Liver (tissue), 3 donors: ENCODE measurements at regions not wholly inside any gene's neighbourhood (a gene's known extent, or its start where the extent isn't known, plus 50 kb on each side); places are given as distances from the start of the nearest gene placed in this dataset.

Experiments
- GABPA ChIP-seq, 2 donors: IDR thresholded peaks in 1 of 2; conservative IDR thresholded peaks in 1 of 2; 2 replicates each; pipeline ENCODE4 v1.6.1; 2016; ENCODE audit warnings: antibody characterized with exemption in 2 of 2, mild to moderate bottlenecking in 1 of 2, moderate library complexity in 1 of 2
- JUND ChIP-seq, 2 donors: IDR thresholded peaks; 2 replicates each; pipeline ENCODE4 v1.6.1; 2016; ENCODE audit warnings: antibody characterized with exemption in 2 of 2
- TF ChIP-seq, protein P1 (sequence below): fragments of 150-350 bp; IDR thresholded peaks from 2 replicates; pipeline ENCODE4 v1.5.1; 2017; ENCODE audit warnings: improper control_type of control experiment, low read depth, low read length; ENCODE audit not compliant: missing input control
- donor health status: healthy.
- donor health status: healthy.

DNA sequence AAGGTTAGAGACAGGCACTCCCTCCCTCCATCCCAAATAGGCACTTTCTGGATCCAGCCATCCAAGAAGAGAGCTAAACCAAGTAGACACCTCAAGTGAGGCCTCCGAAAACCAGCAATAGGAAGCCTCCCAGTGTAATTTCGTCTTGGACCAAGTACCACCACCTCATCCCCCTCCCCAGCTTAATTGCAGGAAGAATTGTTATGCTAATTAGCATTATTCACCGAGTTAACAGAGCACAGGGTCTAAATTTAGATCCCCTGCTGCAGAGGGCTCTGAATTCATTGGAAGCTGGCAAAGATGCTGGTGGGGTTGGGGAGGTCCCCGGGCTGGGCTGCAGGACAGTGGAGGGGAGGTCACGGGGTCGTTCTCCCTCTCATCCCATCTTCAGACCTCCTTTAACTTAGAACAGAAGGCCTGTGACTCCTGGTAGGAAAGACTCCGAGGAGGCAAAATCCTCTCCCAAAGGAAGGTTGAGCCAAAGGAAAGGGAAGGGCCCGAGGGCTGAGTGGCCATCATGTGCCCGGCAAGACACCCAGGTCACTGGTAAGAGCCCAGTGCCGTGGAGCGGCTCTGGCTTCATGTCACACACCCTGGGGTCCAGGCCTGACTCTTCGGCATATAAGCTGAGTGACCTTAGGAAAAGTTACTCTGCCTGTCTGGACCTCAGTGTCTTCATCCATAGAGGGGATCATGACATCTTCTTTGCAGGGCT lies 209.2 kb upstream of the GRIK3 start:
- TF ChIP-seq, protein P1, sequence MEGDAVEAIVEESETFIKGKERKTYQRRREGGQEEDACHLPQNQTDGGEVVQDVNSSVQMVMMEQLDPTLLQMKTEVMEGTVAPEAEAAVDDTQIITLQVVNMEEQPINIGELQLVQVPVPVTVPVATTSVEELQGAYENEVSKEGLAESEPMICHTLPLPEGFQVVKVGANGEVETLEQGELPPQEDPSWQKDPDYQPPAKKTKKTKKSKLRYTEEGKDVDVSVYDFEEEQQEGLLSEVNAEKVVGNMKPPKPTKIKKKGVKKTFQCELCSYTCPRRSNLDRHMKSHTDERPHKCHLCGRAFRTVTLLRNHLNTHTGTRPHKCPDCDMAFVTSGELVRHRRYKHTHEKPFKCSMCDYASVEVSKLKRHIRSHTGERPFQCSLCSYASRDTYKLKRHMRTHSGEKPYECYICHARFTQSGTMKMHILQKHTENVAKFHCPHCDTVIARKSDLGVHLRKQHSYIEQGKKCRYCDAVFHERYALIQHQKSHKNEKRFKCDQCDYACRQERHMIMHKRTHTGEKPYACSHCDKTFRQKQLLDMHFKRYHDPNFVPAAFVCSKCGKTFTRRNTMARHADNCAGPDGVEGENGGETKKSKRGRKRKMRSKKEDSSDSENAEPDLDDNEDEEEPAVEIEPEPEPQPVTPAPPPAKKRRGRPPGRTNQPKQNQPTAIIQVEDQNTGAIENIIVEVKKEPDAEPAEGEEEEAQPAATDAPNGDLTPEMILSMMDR, result no peak
- TF ChIP-seq GABPA (IDR thresholded peaks at IDR 0.05 in 1 of 2, conservative IDR thresholded peaks at IDR 0.05 in 1 of 2), result no peak
- TF ChIP-seq JUND (IDR thresholded peaks at IDR 0.05), result no peak
